Fibroblast of skin of scalp (primary cell): ENCODE measurements at regions not wholly inside any gene's neighbourhood (a gene's known extent, or its start where the extent isn't known, plus 50 kb on each side); places are given as distances from the start of the nearest gene placed in this dataset.
"Not testable (repeated sequence)": the region's sequence is repeated elsewhere in the genome, so short reads cannot be mapped to it uniquely, and the experiment has no call there.

Experiments
- DNase-seq: peaks from one replicate; pipeline ENCODE4 v3.0.0-alpha.2; 2013

- DNase-seq: no peak
Observed at GRCh38 chr6:168815229-168815628, 374.2 kb downstream of the SMOC2 start.

- DNase-seq: no peak
Observed at GRCh38 chr6:168808232-168808631, 367.2 kb downstream of the SMOC2 start.

GRCh38 chr6:168804331-168804730 lies 363.3 kb downstream of the SMOC2 start:
- DNase-seq: no peak

- no peak for DNase-seq
Observed at GRCh38 chr6:168803874-168804273, 362.9 kb downstream of the SMOC2 start.

GRCh38 chr6:168799067-168799466 lies 358.1 kb downstream of the SMOC2 start:
- DNase-seq: no peak

- DNase-seq: no peak
Observed at GRCh38 chr6:168796106-168796505, 355.1 kb downstream of the SMOC2 start.

GRCh38 chr6:168795611-168796010 lies 354.6 kb downstream of the SMOC2 start:
- DNase-seq: not testable (repeated sequence)

- DNase-seq: no peak
Observed at GRCh38 chr6:168794491-168794890, 353.5 kb downstream of the SMOC2 start.

- no peak for DNase-seq
Observed at GRCh38 chr6:168793649-168794048, 352.7 kb downstream of the SMOC2 start.

- DNase-seq: no peak
Observed at GRCh38 chr6:168791917-168792316, 350.9 kb downstream of the SMOC2 start.

GRCh38 chr6:168789699-168790098 lies 348.7 kb downstream of the SMOC2 start:
- DNase-seq: no peak

- DNase-seq: no peak
Observed at GRCh38 chr6:168785720-168786511, 344.9 kb downstream of the SMOC2 start.

GRCh38 chr6:168784426-168784825 lies 343.4 kb downstream of the SMOC2 start:
- DNase-seq: no peak

GRCh38 chr6:168783720-168784119 lies 342.7 kb downstream of the SMOC2 start:
- DNase-seq: no peak

GRCh38 chr6:168782187-168782751 lies 341.3 kb downstream of the SMOC2 start:
- DNase-seq: no peak

- peak; percentile 7 for DNase-seq
Observed at GRCh38 chr6:168778201-168778600, 337.2 kb downstream of the SMOC2 start.

- peak; percentile 20 for DNase-seq
Observed at GRCh38 chr6:168774381-168774780, 333.4 kb downstream of the SMOC2 start.

GRCh38 chr6:168773788-168774187 lies 332.8 kb downstream of the SMOC2 start:
- no peak for DNase-seq

GRCh38 chr6:168765752-168766151 lies 324.8 kb downstream of the SMOC2 start:
- no peak for DNase-seq

GRCh38 chr6:168756009-168756634 lies 315.1 kb downstream of the SMOC2 start:
- peak; percentile 86 for DNase-seq

- DNase-seq: no peak
Observed at GRCh38 chr6:168746643-168747042, 305.7 kb downstream of the SMOC2 start.

GRCh38 chr6:168746013-168746412 lies 305.0 kb downstream of the SMOC2 start:
- no peak for DNase-seq

GRCh38 chr6:168744861-168745260 lies 303.9 kb downstream of the SMOC2 start:
- no peak for DNase-seq
